Panc1 (cell line): ENCODE measurements at regions not wholly inside any gene's neighbourhood (a gene's known extent, or its start where the extent isn't known, plus 50 kb on each side); places are given as distances from the start of the nearest gene placed in this dataset.

Source experiments
- ATAC-seq: fragments of 200-7000 bp; cut with Tn5 transposase; 2 replicates; pipeline ENCODE4 v1.9.1; 2020; ENCODE audit warnings: mild to moderate bottlenecking, moderate library complexity
- BruUV-seq: library from RNA; stranded (reverse); fragments of 400-500 nt; replicated peaks from 2 replicates; lab custom pipeline; 2021; lab: Mats Ljungman, UMichigan
- CTCF ChIA-PET: fragments of 300-600 bp; sonication (Branson Sonifier 250); formaldehyde crosslinking; loops from one replicate; lab custom pipeline; 2022; ENCODE audit warnings: antibody characterized with exemption; lab: Charles Lee
- POLR2A ChIA-PET: fragments of 300-600 bp; sonication (Branson Sonifier 250); formaldehyde crosslinking; loops from one replicate; lab custom pipeline; 2022; ENCODE audit warnings: antibody characterized with exemption; lab: Charles Lee
- DNase-seq: peaks from one replicate; pipeline ENCODE4 v3.0.0-alpha.2; 2010; ENCODE audit warnings: low read depth, low spot score
- H3K27ac ChIP-seq: 2 replicates; pipeline ENCODE4 v1.5.1; 2011; ENCODE audit warnings: mild to moderate bottlenecking, low read length, inconsistent platforms
- H3K27me3 ChIP-seq: fragments of 200-500 bp; sonication (Bioruptor generic); 2 replicates; pipeline ENCODE4 v1.6.0; 2014; ENCODE audit warnings: low read length, inconsistent platforms; ENCODE audit not compliant: control insufficient read depth, insufficient read depth
- H3K36me3 ChIP-seq: fragments of 200-500 bp; sonication (Bioruptor generic); 2 replicates; pipeline ENCODE4 v1.5.1; 2014; ENCODE audit warnings: inconsistent platforms, mild to moderate bottlenecking, low read length, moderate library complexity; ENCODE audit not compliant: control insufficient read depth, insufficient read depth
- H3K4me1 ChIP-seq: 2 replicates; pipeline ENCODE4 v1.5.1; 2011; ENCODE audit warnings: inconsistent platforms, mild to moderate bottlenecking, low read length, moderate library complexity; ENCODE audit not compliant: control insufficient read depth, insufficient read depth
- H3K4me3 ChIP-seq, 2 experiments: 2 replicates each; pipeline ENCODE4 v1.5.1; 2011 to 2012; ENCODE audit warnings: low read depth in 2 of 2, low read length in 2 of 2, mild to moderate bottlenecking in 2 of 2, inconsistent platforms in 1 of 2, moderate library complexity in 1 of 2
- H3K9me3 ChIP-seq: fragments of 200-500 bp; sonication (Bioruptor generic); 2 replicates; pipeline ENCODE4 v1.5.1; 2014; ENCODE audit warnings: low read depth, mild to moderate bottlenecking, inconsistent platforms, low read length, moderate library complexity; ENCODE audit not compliant: control insufficient read depth, insufficient read depth
- POLR2AphosphoS5 ChIP-seq: IDR thresholded peaks from 2 replicates; pipeline ENCODE4 v1.6.1; 2012; ENCODE audit warnings: mild to moderate bottlenecking, low read depth, low read length, moderate library complexity
- SIN3A ChIP-seq: IDR thresholded peaks from 2 replicates; pipeline ENCODE4 v1.6.1; 2012; ENCODE audit warnings: low read depth, mild to moderate bottlenecking, low read length, moderate library complexity, borderline replicate concordance; ENCODE audit not compliant: insufficient read depth
- TCF7L2 ChIP-seq: IDR thresholded peaks from 2 replicates; pipeline ENCODE4 v1.6.1; 2011; ENCODE audit warnings: mild to moderate bottlenecking, low read depth, low read length, inconsistent platforms
- in situ Hi-C: cut with HindIII; loops from 2 replicates; pipeline ENCODE4 v1.10.0; 2016; ENCODE audit warnings: low sequenced_read_pairs, low pct_unique_long_range_greater_than_20kb
- intact Hi-C: fragments of 100-400 bp; cut with micrococcal nuclease; formaldehyde crosslinking; loops from one replicate; pipeline ENCODE4 v1.10.0; 2022; ENCODE audit not compliant: unreplicated experiment
- TF ChIP-seq, protein P1 (sequence below): fragments of 450-650 bp; IDR thresholded peaks from 2 replicates; pipeline ENCODE4 v1.5.1; 2017; ENCODE audit warnings: mild to moderate bottlenecking
- TF ChIP-seq, protein P2 (sequence below), 2 experiments: IDR thresholded peaks; 2 replicates each; pipeline ENCODE4 v1.6.1; 2011 to 2012; ENCODE audit warnings: low read depth in 2 of 2, control low read depth in 1 of 2, low read length in 1 of 2, mild to moderate bottlenecking in 1 of 2, moderate library complexity in 1 of 2; ENCODE audit not compliant: insufficient read depth in 1 of 2

DNA sequence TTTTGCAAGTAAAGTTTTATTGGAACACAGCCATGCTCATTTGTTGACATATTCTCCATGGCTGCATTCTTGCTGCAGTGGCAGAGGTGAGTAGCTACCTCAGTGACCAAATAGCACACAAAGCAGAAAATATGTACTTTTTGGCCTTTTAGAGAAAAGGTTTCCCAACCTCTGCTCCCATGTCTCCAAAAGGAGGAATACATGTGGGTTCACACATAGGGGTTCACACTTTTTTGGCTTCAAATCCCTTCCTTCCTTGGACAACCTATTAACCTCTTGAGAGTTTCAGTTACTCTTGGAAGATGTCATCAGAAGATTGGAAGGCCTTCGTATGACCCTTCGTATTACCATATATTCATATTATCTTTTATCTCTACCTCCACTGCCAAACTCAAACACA is 285.1 kb upstream of the TUT7 start:
- Histone ChIP-seq H3K27me3 (no peaks in the 10 kb centered on the region), H3K4me3 (no peak overlapping the region), H3K27ac (no peak overlapping the region), H3K36me3 (no peaks in the 10 kb centered on the region), H3K4me1 (no peaks in the 10 kb centered on the region), H3K9me3 (no peaks in the 10 kb centered on the region)
- DNase-seq = no peak
- TF ChIP-seq, protein P1, sequence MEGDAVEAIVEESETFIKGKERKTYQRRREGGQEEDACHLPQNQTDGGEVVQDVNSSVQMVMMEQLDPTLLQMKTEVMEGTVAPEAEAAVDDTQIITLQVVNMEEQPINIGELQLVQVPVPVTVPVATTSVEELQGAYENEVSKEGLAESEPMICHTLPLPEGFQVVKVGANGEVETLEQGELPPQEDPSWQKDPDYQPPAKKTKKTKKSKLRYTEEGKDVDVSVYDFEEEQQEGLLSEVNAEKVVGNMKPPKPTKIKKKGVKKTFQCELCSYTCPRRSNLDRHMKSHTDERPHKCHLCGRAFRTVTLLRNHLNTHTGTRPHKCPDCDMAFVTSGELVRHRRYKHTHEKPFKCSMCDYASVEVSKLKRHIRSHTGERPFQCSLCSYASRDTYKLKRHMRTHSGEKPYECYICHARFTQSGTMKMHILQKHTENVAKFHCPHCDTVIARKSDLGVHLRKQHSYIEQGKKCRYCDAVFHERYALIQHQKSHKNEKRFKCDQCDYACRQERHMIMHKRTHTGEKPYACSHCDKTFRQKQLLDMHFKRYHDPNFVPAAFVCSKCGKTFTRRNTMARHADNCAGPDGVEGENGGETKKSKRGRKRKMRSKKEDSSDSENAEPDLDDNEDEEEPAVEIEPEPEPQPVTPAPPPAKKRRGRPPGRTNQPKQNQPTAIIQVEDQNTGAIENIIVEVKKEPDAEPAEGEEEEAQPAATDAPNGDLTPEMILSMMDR = no peak
- no TSS peak for BruUV-seq
- intact Hi-C loops (no loop called here), in situ Hi-C loops (no loop called here)
- no peak for ATAC-seq
- ChIA-PET CTCF (no interaction called here), POLR2A (no interaction called here)

GRCh38 chr9:86638109-86638508 is 283.9 kb upstream of the TUT7 start:
- BruUV-seq = no TSS peak
- Histone ChIP-seq H3K27ac (no peak overlapping the region), H3K4me1 (no peaks in the 10 kb centered on the region), H3K4me3 (no peak overlapping the region), H3K27me3 (no peaks in the 10 kb centered on the region), H3K9me3 (no peaks in the 10 kb centered on the region), H3K36me3 (no peaks in the 10 kb centered on the region)
- intact Hi-C loops = no loop called here
- in situ Hi-C loops = no loop called here
- ATAC-seq (no peak), DNase-seq (no peak)
- no peak for TF ChIP-seq SIN3A
- no peak for TF ChIP-seq POLR2AphosphoS5
- no peak for TF ChIP-seq TCF7L2
- TF ChIP-seq, protein P1 = no peak
- TF ChIP-seq, protein P2, sequence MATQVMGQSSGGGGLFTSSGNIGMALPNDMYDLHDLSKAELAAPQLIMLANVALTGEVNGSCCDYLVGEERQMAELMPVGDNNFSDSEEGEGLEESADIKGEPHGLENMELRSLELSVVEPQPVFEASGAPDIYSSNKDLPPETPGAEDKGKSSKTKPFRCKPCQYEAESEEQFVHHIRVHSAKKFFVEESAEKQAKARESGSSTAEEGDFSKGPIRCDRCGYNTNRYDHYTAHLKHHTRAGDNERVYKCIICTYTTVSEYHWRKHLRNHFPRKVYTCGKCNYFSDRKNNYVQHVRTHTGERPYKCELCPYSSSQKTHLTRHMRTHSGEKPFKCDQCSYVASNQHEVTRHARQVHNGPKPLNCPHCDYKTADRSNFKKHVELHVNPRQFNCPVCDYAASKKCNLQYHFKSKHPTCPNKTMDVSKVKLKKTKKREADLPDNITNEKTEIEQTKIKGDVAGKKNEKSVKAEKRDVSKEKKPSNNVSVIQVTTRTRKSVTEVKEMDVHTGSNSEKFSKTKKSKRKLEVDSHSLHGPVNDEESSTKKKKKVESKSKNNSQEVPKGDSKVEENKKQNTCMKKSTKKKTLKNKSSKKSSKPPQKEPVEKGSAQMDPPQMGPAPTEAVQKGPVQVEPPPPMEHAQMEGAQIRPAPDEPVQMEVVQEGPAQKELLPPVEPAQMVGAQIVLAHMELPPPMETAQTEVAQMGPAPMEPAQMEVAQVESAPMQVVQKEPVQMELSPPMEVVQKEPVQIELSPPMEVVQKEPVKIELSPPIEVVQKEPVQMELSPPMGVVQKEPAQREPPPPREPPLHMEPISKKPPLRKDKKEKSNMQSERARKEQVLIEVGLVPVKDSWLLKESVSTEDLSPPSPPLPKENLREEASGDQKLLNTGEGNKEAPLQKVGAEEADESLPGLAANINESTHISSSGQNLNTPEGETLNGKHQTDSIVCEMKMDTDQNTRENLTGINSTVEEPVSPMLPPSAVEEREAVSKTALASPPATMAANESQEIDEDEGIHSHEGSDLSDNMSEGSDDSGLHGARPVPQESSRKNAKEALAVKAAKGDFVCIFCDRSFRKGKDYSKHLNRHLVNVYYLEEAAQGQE (IDR thresholded peaks at IDR 0.05; ENCODE audit: insufficient read depth in 1 of 2, low read depth in 2 of 2, low read length in 1 of 2) = no peak
- ChIA-PET POLR2A (no interaction called here), CTCF (no interaction called here)

- CTCF ChIA-PET = no interaction called here
These were observed 283.3 kb upstream of the TUT7 start for GRCh38 chr9:86637515-86637914.

More at GRCh38 chr9:86637515-86637914, 283.3 kb upstream of the TUT7 start:
- Histone ChIP-seq H3K27ac (no peak overlapping the region), H3K27me3 (no peaks in the 10 kb centered on the region), H3K9me3 (no peaks in the 10 kb centered on the region), H3K36me3 (no peaks in the 10 kb centered on the region), H3K4me1 (no peaks in the 10 kb centered on the region), H3K4me3 (no peak overlapping the region)
- ATAC-seq = no peak
- in situ Hi-C loops (no loop called here), intact Hi-C loops (no loop called here)
- DNase-seq = no peak
- no peak for TF ChIP-seq SIN3A
- TF ChIP-seq, protein P1 = peak; percentile 51
- POLR2A ChIA-PET = no interaction called here
- BruUV-seq = no TSS peak
